HG02642 (cell line): ENCODE measurements at regions not wholly inside any gene's neighbourhood (a gene's known extent, or its start where the extent isn't known, plus 50 kb on each side); places are given as distances from the start of the nearest gene placed in this dataset.
"Not testable (repeated sequence)": the region's sequence is repeated elsewhere in the genome, so short reads cannot be mapped to it uniquely, and the experiment has no call there.

Experiments used
- ATAC-seq: cut with Tn5 transposase; IDR thresholded peaks from one replicate; pipeline ENCODE4 v1.9.1; 2021; ENCODE audit warnings: mild to moderate bottlenecking; ENCODE audit not compliant: unreplicated experiment, poor library complexity

DNA sequence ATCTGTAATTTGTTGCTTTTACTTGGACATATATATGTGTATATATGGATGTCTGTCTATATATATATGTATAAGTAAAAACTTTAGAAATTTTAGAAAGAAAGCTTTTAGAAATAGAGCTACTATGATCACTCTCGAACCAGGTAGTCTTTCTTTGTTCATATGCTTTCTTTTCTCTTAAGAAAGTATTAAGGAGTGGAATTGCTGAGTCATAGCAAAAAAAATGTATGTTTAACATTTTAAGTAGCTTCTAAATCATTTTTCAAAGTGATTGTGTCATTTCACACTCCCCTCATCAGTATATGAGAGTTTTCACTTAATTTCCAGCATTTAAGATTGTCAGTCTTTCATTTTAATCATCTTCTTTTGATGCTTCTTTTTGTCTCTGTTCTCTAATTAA is 447.9 kb upstream of the TECRL start:
- no peak for ATAC-seq

DNA sequence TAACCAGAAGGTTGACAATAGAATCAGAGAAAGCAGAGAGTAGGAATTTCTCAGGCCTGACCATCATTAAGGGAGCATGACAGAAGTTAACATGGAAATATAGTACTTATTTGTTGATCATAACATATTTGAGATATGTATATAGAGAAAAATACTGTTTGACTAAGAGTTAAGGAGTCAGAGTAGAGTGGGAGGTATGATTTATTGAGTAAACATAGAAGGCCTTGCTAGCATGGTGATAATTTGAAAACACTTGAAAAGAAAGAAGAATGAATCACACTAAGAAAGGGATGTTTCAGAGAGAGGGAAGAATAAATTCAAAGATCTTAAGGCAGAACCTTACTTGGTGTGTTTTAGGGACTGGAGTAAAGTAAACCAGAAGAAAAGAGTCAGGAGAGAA is 437.2 kb upstream of the TECRL start:
- ATAC-seq = no peak

DNA sequence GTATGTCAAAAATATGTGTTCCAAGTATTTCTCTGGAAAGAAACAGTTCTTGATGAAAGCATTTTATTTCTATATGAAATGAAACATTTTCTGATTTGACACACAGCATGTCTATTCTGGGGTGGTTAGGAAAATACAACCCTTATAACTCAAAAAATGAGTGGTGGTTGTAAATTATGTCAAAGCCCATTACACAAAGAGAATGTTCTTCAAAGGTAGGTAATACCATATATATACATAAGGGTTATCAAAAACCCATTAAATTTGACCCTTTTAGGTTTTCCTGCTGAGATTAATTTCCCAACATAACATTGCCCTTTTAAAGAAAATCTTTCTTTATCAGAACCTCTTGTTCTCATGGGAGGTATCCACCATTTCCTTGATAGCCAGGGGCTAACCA is 420.5 kb upstream of the TECRL start:
- no peak for ATAC-seq

DNA sequence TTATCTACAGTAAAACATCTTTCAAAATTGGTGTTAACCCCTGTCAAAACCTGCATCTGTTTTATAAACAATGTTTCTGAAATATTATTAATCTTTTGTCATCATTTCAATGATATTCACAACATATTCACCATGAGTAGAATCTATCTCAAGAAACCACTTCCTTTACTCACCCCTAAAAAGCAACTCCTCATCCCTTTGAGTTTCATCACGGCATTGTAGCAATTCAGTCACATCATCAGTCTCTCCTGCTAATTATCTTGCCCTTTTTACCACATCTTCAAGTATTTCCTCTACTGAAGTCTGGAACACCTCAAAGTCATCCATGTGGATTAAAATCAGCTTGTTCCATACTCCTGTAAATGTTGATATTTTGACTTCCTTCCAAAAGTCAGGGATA is 415.3 kb upstream of the TECRL start:
- no peak for ATAC-seq

- no peak for ATAC-seq
These were observed 413.2 kb upstream of the TECRL start for GRCh38 chr4:64822405-64822804.

GRCh38 chr4:64821219-64821976 is 412.1 kb upstream of the TECRL start:
- ATAC-seq = no peak

- no peak for ATAC-seq
These were observed 405.4 kb upstream of the TECRL start for GRCh38 chr4:64814616-64815015.

GRCh38 chr4:64807821-64808220 is 398.6 kb upstream of the TECRL start:
- no peak for ATAC-seq

- no peak for ATAC-seq
These were observed 390.5 kb upstream of the TECRL start for GRCh38 chr4:64799751-64800150.

GRCh38 chr4:64798828-64799227 is 389.6 kb upstream of the TECRL start:
- ATAC-seq = not testable (repeated sequence)

DNA sequence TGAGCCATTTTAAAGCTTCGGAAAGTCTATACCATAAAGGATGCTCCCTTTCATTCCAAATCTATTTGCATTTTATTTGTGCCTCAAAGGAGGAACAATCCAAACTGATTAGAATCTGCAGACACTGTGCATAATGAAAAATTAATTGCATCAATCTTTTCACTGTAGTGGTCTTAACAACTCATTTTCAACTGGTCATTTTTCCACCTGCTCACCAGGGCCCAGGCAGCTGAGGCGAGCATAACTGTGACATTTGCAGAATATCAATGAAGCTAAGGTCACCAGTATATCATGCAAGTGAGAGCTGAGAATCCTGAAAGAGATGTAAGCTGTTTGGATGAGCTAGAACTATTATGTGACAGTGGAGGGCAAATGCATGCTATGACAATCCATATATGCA is 387.3 kb upstream of the TECRL start:
- no peak for ATAC-seq

GRCh38 chr4:64784125-64784524 is 374.9 kb upstream of the TECRL start:
- no peak for ATAC-seq

DNA sequence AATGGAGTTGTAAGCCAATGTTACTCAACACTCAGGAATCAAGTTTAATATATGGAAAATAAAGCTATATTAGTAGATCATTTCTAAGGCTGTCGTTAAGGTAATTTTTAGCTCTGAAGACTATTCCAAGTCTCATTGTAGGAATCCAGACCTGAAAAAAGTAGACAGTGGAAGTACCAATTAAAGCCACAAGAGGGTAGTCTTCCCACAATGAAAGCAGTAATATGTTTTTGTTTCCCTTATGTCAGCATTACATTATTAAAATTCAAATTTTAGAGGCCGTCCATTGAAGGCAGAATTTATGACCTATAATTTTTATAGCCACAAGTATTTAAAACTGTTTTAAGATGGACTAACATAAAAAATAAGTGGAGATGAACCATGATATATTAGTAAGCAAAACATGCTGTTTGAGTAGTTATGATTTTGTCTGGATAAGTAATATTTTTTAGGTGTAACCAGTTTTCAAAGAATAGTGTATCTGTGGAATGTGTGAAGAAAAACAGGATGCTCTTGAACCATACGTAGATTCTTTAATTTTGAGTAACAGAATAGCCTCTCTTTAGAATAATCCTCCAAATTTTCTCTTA is 372.6 kb upstream of the TECRL start:
- ATAC-seq = peak; percentile 70

- no peak for ATAC-seq
These were observed 371.4 kb upstream of the TECRL start for GRCh38 chr4:64780664-64781063.

GRCh38 chr4:64777286-64777685 is 368.0 kb upstream of the TECRL start:
- no peak for ATAC-seq

- no peak for ATAC-seq
These were observed 367.6 kb upstream of the TECRL start for GRCh38 chr4:64776820-64777219.

DNA sequence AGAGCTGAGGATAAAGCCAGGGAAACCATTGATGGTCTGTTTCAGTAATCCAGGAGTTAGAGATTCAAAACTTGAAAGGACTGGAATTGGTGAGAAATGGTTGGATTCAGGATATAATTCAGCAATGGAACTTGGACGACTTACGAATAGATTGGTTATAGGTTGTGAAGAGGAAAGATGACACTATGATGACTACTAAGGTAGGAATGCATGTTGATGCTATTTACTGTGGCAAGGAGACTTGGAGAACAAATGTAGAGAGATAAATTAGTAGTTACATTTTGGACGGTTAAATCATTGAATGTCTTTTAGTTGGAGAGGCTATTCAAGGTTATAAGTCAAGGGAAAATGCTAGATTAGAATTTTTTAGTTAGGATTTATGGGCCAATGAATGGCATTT is 365.4 kb upstream of the TECRL start:
- ATAC-seq = no peak

DNA sequence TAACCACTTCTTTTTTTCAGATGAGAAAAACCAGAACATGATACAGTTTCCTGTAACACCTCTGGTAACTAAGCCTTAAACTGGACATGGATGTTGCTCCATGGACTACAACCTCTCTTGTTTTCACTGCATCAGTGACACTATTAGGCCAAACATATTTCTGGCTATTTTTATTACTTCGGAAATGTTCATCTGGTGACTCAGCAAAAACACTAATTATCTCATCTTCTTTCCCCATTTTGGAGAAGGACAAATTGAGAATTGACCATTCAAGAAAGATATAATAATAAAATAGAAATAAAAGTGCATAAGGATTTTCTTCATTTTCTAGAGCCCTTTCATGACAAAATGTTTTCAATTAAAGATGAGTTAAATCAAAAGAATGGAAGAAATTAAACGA is 361.9 kb upstream of the TECRL start:
- no peak for ATAC-seq

GRCh38 chr4:64767547-64767946 is 358.3 kb upstream of the TECRL start:
- no peak for ATAC-seq

DNA sequence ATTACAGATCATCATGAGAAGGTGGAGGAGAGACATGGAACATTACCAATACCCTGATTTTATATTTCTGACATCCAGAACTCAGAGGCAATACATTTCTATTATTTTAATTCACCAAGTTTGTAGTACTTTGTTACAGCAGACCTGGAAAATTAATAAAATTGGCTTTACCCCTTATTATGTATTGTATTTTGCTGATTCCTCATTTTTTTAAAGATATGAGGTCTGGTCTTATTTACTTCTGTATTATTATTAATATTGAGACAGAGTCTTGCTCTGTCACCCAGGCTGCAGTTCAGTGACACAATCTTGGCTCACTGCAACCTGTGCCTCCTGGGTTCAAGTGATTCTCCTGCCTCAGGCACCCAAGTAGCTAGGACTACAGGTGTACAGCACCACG is 357.3 kb upstream of the TECRL start:
- no peak for ATAC-seq

DNA sequence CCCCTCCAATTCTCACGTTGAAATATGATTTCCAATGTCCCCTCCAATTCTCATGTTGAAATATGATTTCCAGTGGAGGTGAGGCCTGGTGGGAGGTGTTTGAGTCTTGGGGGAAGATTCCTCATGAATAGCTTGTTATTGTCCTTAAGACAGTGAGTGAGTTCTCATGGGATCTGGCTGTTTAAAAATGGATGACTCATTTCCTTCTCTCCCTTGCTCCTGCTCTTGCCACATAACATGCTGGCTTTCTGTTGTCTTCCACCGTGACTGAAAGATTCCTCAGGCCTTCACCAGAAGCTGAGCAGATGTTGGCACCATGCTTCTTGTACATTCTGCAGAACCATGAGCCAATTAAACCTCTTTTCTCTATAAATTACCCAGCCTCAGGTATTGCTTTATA is 346.8 kb upstream of the TECRL start:
- ATAC-seq = no peak
